GM12892 (cell line): ENCODE measurements at regions not wholly inside any gene's neighbourhood (a gene's known extent, or its start where the extent isn't known, plus 50 kb on each side); places are given as distances from the start of the nearest gene placed in this dataset.

Source experiments
- POLR2A ChIP-seq: IDR thresholded peaks from 2 replicates; pipeline ENCODE4 v1.6.1; 2011; ENCODE audit warnings: low read depth, low read length, control low read depth
- POLR2AphosphoS5 ChIP-seq: IDR thresholded peaks from 2 replicates; pipeline ENCODE4 v1.6.1; 2011; ENCODE audit warnings: low read depth, low read length, control low read depth

GRCh38 chr2:240322991-240323390, 112.5 kb upstream of the GPC1 start:
- TF ChIP-seq POLR2AphosphoS5 (no peak), POLR2A (no peak)
